ENCODE measurements at regions not wholly inside any gene's neighbourhood (a gene's known extent, or its start where the extent isn't known, plus 50 kb on each side); places are given as distances from the start of the nearest gene placed in this dataset.

GRCh38 chr3:103075282-103075681, 640.5 kb downstream of the ZPLD1 start:
- DNase-seq: no peak

DNA sequence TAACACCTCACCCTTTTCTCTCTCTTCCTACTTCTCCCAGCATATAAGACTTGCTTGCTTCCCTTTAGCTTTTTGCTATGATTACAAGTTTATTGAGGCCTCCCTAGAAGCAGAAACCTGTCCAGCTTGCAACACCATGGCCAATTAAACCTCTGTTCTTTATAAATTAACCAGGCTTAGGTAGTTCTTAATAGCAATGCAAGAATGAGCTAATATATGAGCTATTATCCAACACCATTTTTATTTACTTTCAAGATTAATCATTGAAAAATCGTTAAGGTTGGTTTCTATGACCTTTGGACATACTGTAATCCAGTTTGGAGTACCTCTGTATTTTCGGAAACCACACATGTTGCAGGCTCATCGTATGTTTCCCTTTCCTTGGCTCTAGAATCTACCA, 643.1 kb downstream of the ZPLD1 start:
- DNase-seq: no peak

GRCh38 chr3:103082501-103082900, 647.7 kb downstream of the ZPLD1 start:
- no peak for DNase-seq

DNA sequence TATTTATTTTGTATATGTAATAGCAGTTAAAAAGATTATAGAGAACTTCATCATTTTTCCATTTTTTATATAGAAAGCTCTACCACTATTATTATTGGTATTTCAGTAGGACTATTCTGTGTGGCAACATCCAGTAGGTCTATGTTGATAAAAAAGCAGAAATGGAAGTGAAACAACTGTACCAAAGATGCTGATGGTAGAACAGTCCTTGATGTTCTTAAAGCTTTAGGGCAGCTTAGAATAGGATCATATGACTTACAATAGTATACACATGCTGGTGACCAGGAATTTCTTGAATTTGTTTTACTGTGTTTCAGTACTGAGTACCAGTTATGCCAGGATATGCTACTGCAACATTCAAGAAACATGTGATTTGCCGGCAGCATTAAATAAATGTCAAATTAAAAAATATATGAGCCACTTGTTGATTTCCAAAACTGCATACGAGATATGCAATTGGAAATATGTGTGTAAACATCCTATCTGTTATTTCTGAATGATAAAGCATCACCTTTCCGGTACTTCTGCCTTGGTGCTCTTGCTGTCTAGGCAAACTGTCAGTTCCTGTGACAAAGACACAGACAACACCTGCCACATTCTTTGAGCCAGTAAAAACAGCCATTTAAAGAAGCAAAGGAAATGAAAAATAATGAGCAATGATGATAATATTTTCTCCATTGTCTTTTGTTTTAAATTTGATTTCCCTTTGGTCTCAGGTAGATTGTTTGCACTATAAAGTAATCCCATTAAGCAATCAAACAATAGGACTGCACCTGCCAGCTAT, 649.2 kb downstream of the ZPLD1 start:
- no peak for DNase-seq

GRCh38 chr3:103085465-103085864, 650.6 kb downstream of the ZPLD1 start:
- no peak for DNase-seq

GRCh38 chr3:103089758-103090157, 654.9 kb downstream of the ZPLD1 start:
- DNase-seq: no peak

- DNase-seq: no peak
Measured at GRCh38 chr3:103105206-103105605, 670.4 kb downstream of the ZPLD1 start.

- DNase-seq: no peak
Measured at GRCh38 chr3:103112273-103112672, 677.5 kb downstream of the ZPLD1 start.

DNA sequence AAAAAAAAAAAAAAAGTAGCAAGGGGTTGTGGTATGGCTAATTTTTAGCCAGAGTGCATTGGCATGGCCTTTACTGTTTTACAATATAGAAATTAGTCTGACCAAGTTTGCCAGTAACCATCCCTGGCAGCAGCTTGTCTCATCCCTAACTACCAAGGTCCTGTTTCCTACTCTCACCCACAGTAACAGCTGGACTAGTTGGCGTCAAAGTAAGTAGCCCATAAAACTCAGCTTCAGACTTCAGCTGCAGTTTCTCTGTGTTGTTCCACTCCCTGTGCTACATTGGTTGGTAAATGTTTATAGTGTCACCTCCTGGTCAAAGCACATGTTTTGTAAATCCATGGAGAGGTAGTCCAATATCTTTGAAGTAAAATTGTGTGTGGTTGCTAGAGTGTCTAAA, 691.3 kb downstream of the ZPLD1 start:
- no peak for DNase-seq

DNA sequence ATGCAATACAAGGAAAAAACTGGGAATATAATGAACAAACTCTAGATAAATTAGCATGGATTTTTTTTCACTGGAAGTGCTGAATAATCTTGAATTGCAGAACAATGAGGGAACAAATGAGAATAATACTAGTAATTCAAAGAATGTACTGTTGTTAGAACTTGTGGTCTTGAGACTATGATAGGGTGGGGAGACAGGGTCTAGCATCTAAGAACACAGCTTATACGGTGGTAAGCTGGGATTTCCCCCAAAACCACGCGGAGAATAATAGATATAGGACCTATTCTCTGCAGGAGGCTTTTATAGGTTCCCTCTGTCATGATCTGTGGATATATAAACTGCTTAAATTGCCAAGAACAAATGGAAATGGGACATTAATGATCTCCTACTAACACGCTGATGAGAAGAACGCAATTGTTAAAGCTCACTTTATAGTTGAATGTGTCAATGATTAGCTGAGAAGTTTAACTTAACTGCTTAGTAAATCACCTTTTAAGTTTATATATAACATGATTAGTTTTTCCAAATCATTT, 692.3 kb downstream of the ZPLD1 start:
- DNase-seq: no peak

- no peak for DNase-seq
Measured at GRCh38 chr3:103127737-103128136, 692.9 kb downstream of the ZPLD1 start.

DNA sequence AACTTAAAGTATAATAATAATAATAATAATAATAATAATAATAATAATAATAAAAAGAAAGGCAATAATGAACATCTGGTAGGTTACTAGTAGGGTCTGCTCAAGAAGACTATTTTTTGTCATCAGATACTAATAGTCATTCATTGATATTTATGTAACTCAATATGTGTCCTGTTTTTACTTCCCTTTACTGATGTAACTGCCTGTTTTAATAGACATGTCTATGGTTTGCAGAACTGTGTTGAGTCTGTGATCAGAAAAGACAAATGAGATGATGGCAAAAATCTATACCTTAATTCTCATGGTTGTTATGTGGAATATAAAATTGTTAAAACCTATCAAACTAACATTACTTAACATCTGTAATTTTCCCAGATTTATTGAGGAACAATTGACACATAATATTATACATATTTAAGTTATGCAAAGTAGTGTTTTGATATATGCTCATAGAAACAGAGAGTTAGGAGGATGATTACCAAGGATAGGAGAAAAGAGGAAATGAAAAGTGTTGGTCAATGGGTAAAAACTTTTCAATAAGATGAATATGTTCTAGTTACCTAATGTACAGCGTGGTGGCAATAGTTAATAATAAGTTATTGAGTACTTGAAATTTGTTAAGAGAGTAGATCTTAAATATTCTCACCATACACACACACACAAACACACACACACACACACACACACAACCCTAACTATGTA, 699.4 kb downstream of the ZPLD1 start:
- no peak for DNase-seq

- DNase-seq: no peak
Measured at GRCh38 chr3:103136621-103137020, 701.8 kb downstream of the ZPLD1 start.

DNA sequence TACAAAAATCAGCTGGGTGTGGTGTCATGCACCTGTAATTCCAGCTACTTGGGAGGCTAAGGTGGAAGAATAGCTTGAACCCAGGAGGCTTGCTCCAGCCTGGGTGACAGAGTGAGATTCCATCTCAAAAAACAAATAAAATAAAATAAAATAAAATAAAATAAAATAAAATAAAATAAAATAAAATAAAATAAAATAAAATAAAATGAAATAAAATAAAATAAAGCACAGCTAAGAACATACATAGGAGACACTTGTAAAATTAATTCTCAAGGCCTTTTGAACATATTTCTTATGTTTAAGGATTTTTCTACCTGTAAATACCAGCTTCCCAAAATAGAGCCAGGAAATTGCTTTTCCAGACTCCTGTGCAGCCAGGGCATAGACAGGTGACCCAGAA, 703.0 kb downstream of the ZPLD1 start:
- no peak for DNase-seq

DNA sequence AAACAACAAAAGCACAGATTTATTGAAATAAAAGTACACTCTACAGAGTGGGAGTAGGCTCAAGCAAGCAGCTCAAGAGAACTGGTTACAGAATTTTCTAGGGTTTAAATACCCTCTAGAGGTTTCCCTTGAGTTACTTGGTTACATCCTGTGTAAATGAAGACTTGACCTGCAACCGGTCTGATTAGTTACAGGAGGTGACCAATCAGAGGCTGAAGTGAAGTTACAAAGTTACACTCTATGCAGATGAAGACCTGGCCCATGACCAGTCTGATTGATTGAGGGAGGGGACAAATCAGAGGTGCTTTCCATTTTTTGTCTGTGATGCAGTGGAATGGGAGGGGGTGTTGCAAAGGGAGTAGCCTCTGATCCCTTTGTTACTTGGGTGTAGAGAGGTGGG, 723.4 kb downstream of the ZPLD1 start:
- DNase-seq: no peak

GRCh38 chr3:103166890-103167289, 732.1 kb downstream of the ZPLD1 start:
- no peak for DNase-seq

GRCh38 chr3:103167850-103168249, 733.0 kb downstream of the ZPLD1 start:
- DNase-seq: no peak

DNA sequence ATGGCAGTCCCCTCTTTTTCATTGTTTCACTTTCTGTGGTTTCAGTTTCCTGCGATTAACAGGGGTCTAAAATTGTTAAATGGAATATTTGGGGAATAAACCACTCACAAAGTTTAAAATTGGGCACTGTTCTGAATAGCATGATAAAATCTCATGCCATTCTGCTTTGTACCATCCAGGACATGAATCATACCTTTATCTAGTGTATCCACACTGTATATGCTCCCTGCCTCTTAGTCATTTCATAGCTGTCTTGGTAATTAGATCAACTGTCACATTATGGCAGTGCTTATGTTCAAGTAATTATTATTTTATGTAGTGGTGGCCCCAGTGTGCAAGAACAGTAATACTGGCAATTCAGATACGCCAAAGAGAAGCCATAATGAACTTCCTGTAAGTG, 734.5 kb downstream of the ZPLD1 start:
- no peak for DNase-seq

DNA sequence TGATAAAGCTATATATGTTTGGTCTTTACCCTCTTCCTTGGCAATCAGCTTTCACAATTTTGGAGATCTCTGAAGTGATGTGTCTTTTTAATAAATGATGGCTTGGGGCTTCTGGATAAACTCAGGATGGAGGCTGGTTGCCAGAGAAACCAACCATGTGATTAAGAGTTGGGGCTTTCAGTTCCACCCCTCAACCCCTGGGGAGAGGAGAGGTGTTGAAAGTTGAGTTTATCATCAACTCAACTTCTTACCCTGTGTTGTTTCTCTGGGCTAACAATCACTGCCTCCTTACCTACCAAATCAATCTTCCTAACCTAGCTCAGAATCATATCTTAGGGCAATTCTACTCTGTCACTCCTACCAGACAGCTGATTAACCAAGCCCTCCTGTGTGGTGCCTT, 735.8 kb downstream of the ZPLD1 start:
- no peak for DNase-seq

GRCh38 chr3:103173940-103174339, 739.1 kb downstream of the ZPLD1 start:
- DNase-seq: no peak

DNA sequence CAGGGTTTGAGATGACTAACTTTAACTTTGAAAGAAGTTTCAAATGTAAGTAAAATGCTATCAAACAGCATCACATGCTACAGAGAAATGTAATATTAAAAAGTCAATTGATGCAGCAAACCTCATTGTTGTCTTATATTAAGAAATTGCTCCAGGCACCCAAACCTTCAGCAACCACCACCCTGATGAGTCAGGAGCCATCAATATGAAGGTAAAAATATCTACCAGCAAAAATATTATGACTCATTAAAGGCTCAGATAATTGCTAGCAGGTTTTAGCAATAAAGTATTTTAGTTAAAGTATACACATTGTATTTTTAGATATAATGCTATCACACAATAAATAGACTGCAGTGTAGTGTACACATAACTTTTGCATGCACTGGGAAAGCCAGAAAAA, 746.3 kb downstream of the ZPLD1 start:
- DNase-seq: no peak

- no peak for DNase-seq
Measured at GRCh38 chr3:103184772-103185171, 750.0 kb downstream of the ZPLD1 start.

DNA sequence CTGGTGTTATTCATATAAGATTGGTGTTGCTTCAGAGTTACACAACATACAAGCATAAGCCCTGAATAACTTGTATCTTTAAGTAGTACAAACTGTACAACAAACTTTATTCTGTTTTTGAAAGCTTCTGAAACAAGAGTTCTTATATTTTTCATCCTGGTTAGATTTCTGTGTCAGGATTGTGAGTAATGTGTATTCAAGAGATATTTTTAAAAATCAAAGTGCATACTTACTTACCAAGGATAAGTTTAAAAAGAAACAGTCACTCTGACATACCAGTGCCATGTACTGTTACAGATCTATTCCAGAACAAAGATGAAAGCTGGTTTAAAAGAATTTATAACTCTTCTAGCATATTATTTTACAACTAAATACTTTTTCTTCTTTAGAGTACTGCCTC, 755.1 kb downstream of the ZPLD1 start:
- DNase-seq: no peak

DNA sequence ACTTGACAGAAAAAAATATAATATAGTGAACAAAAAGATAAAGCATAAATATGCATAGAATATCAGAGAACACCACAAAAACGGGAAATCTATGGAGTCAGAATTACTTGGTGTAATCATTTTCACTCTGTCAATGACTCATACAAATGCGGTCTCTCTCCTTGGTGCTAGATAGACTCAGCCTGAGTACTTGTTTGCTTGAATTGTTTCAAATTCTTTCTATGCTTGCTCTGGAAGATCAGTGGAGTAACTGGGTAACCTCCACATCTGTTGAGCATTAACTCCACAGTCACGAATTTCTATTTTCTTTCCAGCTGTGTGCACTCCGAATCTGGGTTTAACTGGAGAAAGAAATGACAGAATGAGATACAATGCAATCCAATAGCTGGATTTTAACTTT, 760.4 kb downstream of the ZPLD1 start:
- DNase-seq: no peak

Measured in NCI-H1092 (cell line).